Neural cell (in vitro differentiated cells): ENCODE measurements at regions not wholly inside any gene's neighbourhood (a gene's known extent, or its start where the extent isn't known, plus 50 kb on each side); places are given as distances from the start of the nearest gene placed in this dataset.

Source experiments
- H2AFZ ChIP-seq: fragments of 200-600, 300-800 bp; sonication (generic), shearing (Covaris generic); 2 replicates; pipeline ENCODE4 v1.6.0; 2014; ENCODE audit warnings: low read depth, mild to moderate bottlenecking, antibody characterized with exemption, low read length, moderate library complexity
- H3F3A ChIP-seq: fragments of 200-600 bp; shearing (Covaris generic); 2 replicates; pipeline ENCODE4 v1.6.1; 2016; ENCODE audit warnings: mild to moderate bottlenecking, moderate library complexity, mixed read lengths, antibody characterized with exemption, low read length; ENCODE audit not compliant: insufficient read depth, poor library complexity, severe bottlenecking
- H3K27ac ChIP-seq: fragments of 200-600, 300-800 bp; sonication (generic), shearing (Covaris generic); 2 replicates; pipeline ENCODE4 v1.5.1; 2014; ENCODE audit warnings: mild to moderate bottlenecking, low read length, moderate library complexity
- H3K27me3 ChIP-seq: fragments of 300-800, 200-600 bp; sonication (generic), shearing (Covaris generic); 2 replicates; pipeline ENCODE4 v1.6.0; 2014; ENCODE audit warnings: mild to moderate bottlenecking, low read depth, low read length, moderate library complexity; ENCODE audit not compliant: insufficient read depth
- H3K36me3 ChIP-seq: fragments of 300-800, 200-600 bp; sonication (generic), shearing (Covaris generic); 2 replicates; pipeline ENCODE4 v1.5.1; 2014; ENCODE audit warnings: mild to moderate bottlenecking, antibody characterized with exemption, low read length, moderate library complexity; ENCODE audit not compliant: insufficient read depth
- H3K4me2 ChIP-seq: fragments of 300-800, 200-600 bp; sonication (generic), shearing (Covaris generic); 2 replicates; pipeline ENCODE4 v1.6.0; 2014; ENCODE audit warnings: mild to moderate bottlenecking, low read length
- H3K4me3 ChIP-seq: fragments of 300-800, 200-600 bp; sonication (generic), shearing (Covaris generic); 2 replicates; pipeline ENCODE4 v1.5.1; 2014; ENCODE audit warnings: mild to moderate bottlenecking, low read length, moderate library complexity
- H3K79me2 ChIP-seq: fragments of 200-600 bp; shearing (Covaris generic); replicated peaks from 2 replicates; pipeline ENCODE4 v1.6.0; 2014; ENCODE audit warnings: mild to moderate bottlenecking, low read length, moderate library complexity; ENCODE audit not compliant: insufficient read depth
- H3K9ac ChIP-seq: fragments of 300-800, 200-600 bp; sonication (generic), shearing (Covaris generic); 2 replicates; pipeline ENCODE4 v1.6.1; 2016; ENCODE audit warnings: mild to moderate bottlenecking, low read length, mixed read lengths
- H3K9me2 ChIP-seq: fragments of 200-600 bp; shearing (Covaris generic); 2 replicates; pipeline ENCODE4 v1.6.1; 2016; ENCODE audit warnings: mild to moderate bottlenecking, low read length, mixed read lengths; ENCODE audit not compliant: insufficient read depth
- H3K9me3 ChIP-seq: fragments of 200-600, 300-800 bp; sonication (generic), shearing (Covaris generic); 2 replicates; pipeline ENCODE4 v1.6.1; 2016; ENCODE audit warnings: mild to moderate bottlenecking, mixed run types, low read length, moderate library complexity, mixed read lengths
- H4K20me1 ChIP-seq: fragments of 200-600 bp; shearing (Covaris generic); 2 replicates; pipeline ENCODE4 v1.6.1; 2016; ENCODE audit warnings: mild to moderate bottlenecking, mixed run types; ENCODE audit not compliant: insufficient read depth
- CTCF ChIP-seq: fragments of 450-650 bp; IDR thresholded peaks from 2 replicates; pipeline ENCODE4 v1.5.1; 2014; ENCODE audit warnings: antibody characterized with exemption, mild to moderate bottlenecking, moderate library complexity; ENCODE audit not compliant: poor library complexity, severe bottlenecking
- EP300 ChIP-seq: fragments of 450-650 bp; conservative IDR thresholded peaks from 2 replicates; pipeline ENCODE4 v1.6.1; 2014; ENCODE audit warnings: antibody characterized with exemption, mild to moderate bottlenecking, moderate library complexity; ENCODE audit not compliant: poor library complexity, severe bottlenecking
- EZH2 ChIP-seq: fragments of 200-600, 300-800 bp; shearing (Covaris generic), sonication (generic); IDR thresholded peaks from 2 replicates; pipeline ENCODE4 v1.6.1; 2014; ENCODE audit warnings: antibody characterized with exemption, low read length, borderline replicate concordance, mild to moderate bottlenecking; ENCODE audit not compliant: insufficient read depth, poor library complexity, severe bottlenecking
- MXI1 ChIP-seq: fragments of 450-650 bp; conservative IDR thresholded peaks from 2 replicates; pipeline ENCODE4 v1.6.1; 2014; ENCODE audit warnings: antibody characterized with exemption, mild to moderate bottlenecking; ENCODE audit not compliant: poor library complexity, severe bottlenecking
- POLR2AphosphoS5 ChIP-seq: IDR thresholded peaks from 2 replicates; pipeline ENCODE4 v1.6.1; 2012
- RAD21 ChIP-seq: fragments of 450-650 bp; conservative IDR thresholded peaks from 2 replicates; pipeline ENCODE4 v1.6.1; 2014; ENCODE audit warnings: antibody characterized with exemption, mild to moderate bottlenecking, moderate library complexity
- REST ChIP-seq: IDR thresholded peaks from 2 replicates; pipeline ENCODE4 v1.6.1; 2012; ENCODE audit warnings: borderline replicate concordance
- SMC3 ChIP-seq: fragments of 450-650 bp; conservative IDR thresholded peaks from 2 replicates; pipeline ENCODE4 v1.6.1; 2014; ENCODE audit warnings: antibody characterized with exemption, mild to moderate bottlenecking, moderate library complexity; ENCODE audit not compliant: poor library complexity
- TAF1 ChIP-seq: IDR thresholded peaks from 2 replicates; pipeline ENCODE4 v1.6.1; 2012; ENCODE audit warnings: low read depth

DNA sequence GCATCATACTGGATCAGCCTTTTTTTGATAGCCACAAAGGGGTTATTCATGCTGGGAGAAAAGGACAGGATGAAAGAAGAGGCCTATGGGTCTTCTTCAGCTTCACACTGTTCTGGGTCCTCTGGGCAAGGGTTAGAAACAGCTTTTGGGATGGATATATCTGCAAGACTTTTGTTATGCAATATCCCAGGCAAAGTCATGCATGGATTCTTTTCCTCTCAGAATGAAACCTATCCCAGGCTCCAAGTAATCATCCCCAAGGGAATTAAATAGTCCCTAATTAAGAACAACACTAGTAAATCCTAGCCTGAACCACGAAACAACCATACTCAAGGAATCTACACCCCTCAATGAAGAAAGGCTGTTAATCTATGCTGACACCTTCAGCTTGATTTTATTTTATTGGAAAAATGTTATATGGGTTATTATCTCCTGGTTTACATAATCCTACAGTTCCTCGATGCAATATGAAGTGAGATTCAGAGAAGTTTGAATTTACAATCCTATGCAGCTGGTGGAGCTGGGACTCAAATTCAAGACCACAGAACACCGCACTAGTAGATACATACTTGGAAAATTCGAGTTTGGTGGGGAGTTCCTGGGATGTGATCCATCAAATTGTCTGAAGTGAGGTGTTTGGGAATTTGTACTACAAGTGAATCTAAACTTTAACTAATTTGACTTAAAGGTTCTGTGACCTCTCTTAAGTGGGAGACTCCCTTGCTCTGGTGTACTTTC lies 338.6 kb downstream of the TBX15 start:
- no peak overlapping the region for H3K9ac ChIP-seq
- H3K79me2 ChIP-seq, result no peaks in the 10 kb centered on the region
- H3K4me2 ChIP-seq, result no peak overlapping the region
- no peaks in the 10 kb centered on the region for H3K9me3 ChIP-seq
- TF ChIP-seq TAF1 (no peak), POLR2AphosphoS5 (no peak), SMC3 (no peak), REST (no peak), EZH2 (no peak), CTCF (no peak), EP300 (no peak), MXI1 (no peak), RAD21 (no peak)
- no peaks in the 10 kb centered on the region for H3K9me2 ChIP-seq
- H3K27ac ChIP-seq, result no peak overlapping the region
- no peak overlapping the region for H2AFZ ChIP-seq
- no peak overlapping the region for H3K4me3 ChIP-seq
- no peaks in the 10 kb centered on the region for H3K36me3 ChIP-seq
- H3F3A ChIP-seq, result no peaks in the 10 kb centered on the region
- H3K27me3 ChIP-seq, result no peaks in the 10 kb centered on the region
- H4K20me1 ChIP-seq, result no peaks in the 10 kb centered on the region

GRCh38 chr1:118636004-118636403 lies 352.1 kb downstream of the TBX15 start:
- H3K79me2 ChIP-seq, result no peaks in the 10 kb centered on the region
- no peak overlapping the region for H3K4me2 ChIP-seq
- H3K9me3 ChIP-seq, result no peaks in the 10 kb centered on the region
- no peak for TF ChIP-seq REST
- TF ChIP-seq MXI1, result no peak
- no peak for TF ChIP-seq RAD21
- no peak overlapping the region for H2AFZ ChIP-seq
- H3K9ac ChIP-seq, result no peak overlapping the region
- no peaks in the 10 kb centered on the region for H3F3A ChIP-seq
- H3K4me3 ChIP-seq, result no peak overlapping the region
- no peaks in the 10 kb centered on the region for H3K9me2 ChIP-seq
- H3K27ac ChIP-seq, result no peak overlapping the region
- no peaks in the 10 kb centered on the region for H4K20me1 ChIP-seq
- no peaks in the 10 kb centered on the region for H3K36me3 ChIP-seq
- H3K27me3 ChIP-seq, result no peaks in the 10 kb centered on the region
